Nephron (organoid): ENCODE measurements at regions not wholly inside any gene's neighbourhood (a gene's known extent, or its start where the extent isn't known, plus 50 kb on each side); places are given as distances from the start of the nearest gene placed in this dataset.

Experiments used
- H3K27ac Mint-ChIP-seq, 3 experiments: 2 replicates each; pipeline ENCODE4 v1.8.0; 2020; ENCODE audit warnings: mixed read lengths in 3 of 3, mild to moderate bottlenecking in 2 of 3, moderate library complexity in 1 of 3
- H3K27me3 Mint-ChIP-seq: 2 replicates; pipeline ENCODE4 v1.8.0; 2021; ENCODE audit warnings: low read depth, mild to moderate bottlenecking, moderate library complexity, mixed read lengths
- H3K36me3 Mint-ChIP-seq: 2 replicates; pipeline ENCODE4 v1.8.0; 2020; ENCODE audit warnings: low read depth, mixed read lengths
- H3K4me1 Mint-ChIP-seq: 2 replicates; pipeline ENCODE4 v1.8.0; 2020; ENCODE audit warnings: mixed read lengths
- H3K4me3 Mint-ChIP-seq, 3 experiments: 2 replicates each; pipeline ENCODE4 v1.8.0; 2020; ENCODE audit warnings: mild to moderate bottlenecking in 3 of 3, mixed read lengths in 3 of 3, moderate library complexity in 2 of 3
- H3K9me3 Mint-ChIP-seq: 2 replicates; pipeline ENCODE4 v1.8.0; 2020; ENCODE audit warnings: mixed read lengths
- TF ChIP-seq, protein P1 (sequence below), 3 experiments: fragments of 200-600 bp; sonication (generic); IDR thresholded peaks; one replicate each; pipeline ENCODE4 v1.5.0; 2021; ENCODE audit warnings: antibody characterized with exemption in 3 of 3; ENCODE audit not compliant: unreplicated experiment in 3 of 3

DNA sequence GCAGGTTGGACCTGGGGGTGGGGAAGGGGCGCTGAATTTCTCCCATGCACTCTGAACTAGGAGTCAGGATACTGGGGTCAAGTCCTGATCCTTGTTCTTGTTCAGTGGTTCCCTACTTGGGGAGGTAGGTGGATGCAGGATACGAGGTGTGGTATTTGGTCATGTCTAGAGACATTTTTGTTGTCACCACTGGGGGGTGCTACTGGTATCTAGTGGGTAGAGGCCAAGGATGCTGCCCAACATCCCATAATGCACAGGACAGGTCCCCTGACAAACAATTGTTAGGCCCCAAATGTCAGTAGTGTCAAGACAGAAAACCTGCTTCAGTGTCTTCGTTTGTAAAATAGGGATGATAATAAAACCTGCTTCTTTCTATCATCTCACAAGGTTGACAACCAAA, 259.0 kb upstream of the FOXD3 start:
- no peaks in the 10 kb centered on the region for H3K36me3 Mint-ChIP-seq
- H3K27ac Mint-ChIP-seq: no peak overlapping the region
- H3K9me3 Mint-ChIP-seq: no peaks in the 10 kb centered on the region
- H3K4me1 Mint-ChIP-seq: no peaks in the 10 kb centered on the region
- no peak overlapping the region for H3K4me3 Mint-ChIP-seq
- TF ChIP-seq, protein P1, sequence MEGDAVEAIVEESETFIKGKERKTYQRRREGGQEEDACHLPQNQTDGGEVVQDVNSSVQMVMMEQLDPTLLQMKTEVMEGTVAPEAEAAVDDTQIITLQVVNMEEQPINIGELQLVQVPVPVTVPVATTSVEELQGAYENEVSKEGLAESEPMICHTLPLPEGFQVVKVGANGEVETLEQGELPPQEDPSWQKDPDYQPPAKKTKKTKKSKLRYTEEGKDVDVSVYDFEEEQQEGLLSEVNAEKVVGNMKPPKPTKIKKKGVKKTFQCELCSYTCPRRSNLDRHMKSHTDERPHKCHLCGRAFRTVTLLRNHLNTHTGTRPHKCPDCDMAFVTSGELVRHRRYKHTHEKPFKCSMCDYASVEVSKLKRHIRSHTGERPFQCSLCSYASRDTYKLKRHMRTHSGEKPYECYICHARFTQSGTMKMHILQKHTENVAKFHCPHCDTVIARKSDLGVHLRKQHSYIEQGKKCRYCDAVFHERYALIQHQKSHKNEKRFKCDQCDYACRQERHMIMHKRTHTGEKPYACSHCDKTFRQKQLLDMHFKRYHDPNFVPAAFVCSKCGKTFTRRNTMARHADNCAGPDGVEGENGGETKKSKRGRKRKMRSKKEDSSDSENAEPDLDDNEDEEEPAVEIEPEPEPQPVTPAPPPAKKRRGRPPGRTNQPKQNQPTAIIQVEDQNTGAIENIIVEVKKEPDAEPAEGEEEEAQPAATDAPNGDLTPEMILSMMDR (IDR thresholded peaks at IDR 0.05; ENCODE audit: unreplicated experiment in 3 of 3): no peak
- peaks cover 6% of the 10 kb centered on the region for H3K27me3 Mint-ChIP-seq

DNA sequence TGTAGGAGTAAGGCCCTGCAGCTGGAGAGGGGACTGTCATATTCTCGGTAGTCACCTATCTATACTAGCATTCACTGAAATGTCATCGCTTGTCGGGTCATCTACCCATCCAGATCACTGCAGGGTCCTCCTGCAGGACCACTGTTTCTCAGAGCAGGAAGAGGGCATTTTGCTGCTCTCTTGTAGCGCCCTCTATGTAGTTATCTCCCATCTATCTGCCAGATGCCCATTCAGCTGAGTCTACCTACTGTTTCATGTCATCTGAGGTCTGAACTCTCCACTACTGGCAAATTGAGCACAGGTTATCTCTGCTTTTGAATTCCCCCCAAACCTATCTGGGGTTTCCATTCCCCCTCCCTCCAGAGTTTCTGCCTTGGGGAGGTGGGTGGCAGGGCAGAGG, 258.2 kb upstream of the FOXD3 start:
- Mint-ChIP-seq H3K9me3 (no peaks in the 10 kb centered on the region), H3K27me3 (peaks cover 6% of the 10 kb centered on the region), H3K36me3 (no peaks in the 10 kb centered on the region), H3K27ac (no peak overlapping the region), H3K4me1 (no peaks in the 10 kb centered on the region), H3K4me3 (no peak overlapping the region)
- TF ChIP-seq, protein P1 (IDR thresholded peaks at IDR 0.05; ENCODE audit: unreplicated experiment in 3 of 3): no peak

DNA sequence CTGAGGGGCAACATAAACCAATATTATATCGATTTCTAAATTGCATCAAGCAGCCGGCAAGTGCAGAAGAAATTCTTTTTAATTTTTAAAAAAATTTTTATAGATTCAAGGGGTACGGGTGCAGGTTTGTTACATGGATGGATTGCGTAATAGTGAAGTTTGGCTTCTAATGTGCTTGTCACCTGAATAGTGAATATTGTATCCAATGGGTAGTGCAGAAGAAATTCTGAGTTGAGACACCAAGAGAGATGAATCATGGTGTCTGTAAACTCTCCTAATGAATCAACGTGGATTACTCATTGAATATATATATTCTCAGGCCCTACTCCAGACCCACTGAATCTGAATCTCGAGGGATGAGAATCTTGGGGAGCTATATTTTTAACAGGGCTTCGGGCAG, 253.7 kb upstream of the FOXD3 start:
- no peaks in the 10 kb centered on the region for H3K36me3 Mint-ChIP-seq
- H3K9me3 Mint-ChIP-seq: no peaks in the 10 kb centered on the region
- TF ChIP-seq, protein P1 (IDR thresholded peaks at IDR 0.05; ENCODE audit: unreplicated experiment in 3 of 3): no peak
- no peak overlapping the region for H3K4me3 Mint-ChIP-seq
- H3K27ac Mint-ChIP-seq: no peak overlapping the region
- H3K4me1 Mint-ChIP-seq: no peaks in the 10 kb centered on the region
- peaks cover 17% of the 10 kb centered on the region for H3K27me3 Mint-ChIP-seq

DNA sequence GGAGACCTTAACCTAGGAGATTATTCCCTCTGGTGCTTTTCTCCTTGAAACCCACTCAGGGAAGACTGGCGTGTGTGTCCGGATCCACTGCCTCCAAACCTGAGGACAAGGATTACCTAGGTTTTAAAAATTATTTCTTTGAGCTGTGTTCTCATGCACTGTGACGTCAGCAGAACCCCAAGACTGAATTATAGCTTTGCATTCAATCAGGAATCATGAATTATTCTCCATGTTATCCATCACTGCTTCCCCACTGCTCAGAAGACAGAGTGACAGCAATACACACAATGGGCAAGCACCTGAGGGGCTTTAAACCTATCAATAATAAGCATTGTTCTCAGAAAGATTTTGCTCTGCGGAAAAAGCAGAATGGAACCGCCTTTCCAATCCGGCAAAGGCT, 253.2 kb upstream of the FOXD3 start:
- TF ChIP-seq, protein P1 (IDR thresholded peaks at IDR 0.05; ENCODE audit: unreplicated experiment in 3 of 3): no peak
- Mint-ChIP-seq H3K36me3 (no peaks in the 10 kb centered on the region), H3K4me1 (no peaks in the 10 kb centered on the region), H3K27me3 (peaks cover 18% of the 10 kb centered on the region), H3K4me3 (no peak overlapping the region), H3K27ac (no peak overlapping the region), H3K9me3 (no peaks in the 10 kb centered on the region)

DNA sequence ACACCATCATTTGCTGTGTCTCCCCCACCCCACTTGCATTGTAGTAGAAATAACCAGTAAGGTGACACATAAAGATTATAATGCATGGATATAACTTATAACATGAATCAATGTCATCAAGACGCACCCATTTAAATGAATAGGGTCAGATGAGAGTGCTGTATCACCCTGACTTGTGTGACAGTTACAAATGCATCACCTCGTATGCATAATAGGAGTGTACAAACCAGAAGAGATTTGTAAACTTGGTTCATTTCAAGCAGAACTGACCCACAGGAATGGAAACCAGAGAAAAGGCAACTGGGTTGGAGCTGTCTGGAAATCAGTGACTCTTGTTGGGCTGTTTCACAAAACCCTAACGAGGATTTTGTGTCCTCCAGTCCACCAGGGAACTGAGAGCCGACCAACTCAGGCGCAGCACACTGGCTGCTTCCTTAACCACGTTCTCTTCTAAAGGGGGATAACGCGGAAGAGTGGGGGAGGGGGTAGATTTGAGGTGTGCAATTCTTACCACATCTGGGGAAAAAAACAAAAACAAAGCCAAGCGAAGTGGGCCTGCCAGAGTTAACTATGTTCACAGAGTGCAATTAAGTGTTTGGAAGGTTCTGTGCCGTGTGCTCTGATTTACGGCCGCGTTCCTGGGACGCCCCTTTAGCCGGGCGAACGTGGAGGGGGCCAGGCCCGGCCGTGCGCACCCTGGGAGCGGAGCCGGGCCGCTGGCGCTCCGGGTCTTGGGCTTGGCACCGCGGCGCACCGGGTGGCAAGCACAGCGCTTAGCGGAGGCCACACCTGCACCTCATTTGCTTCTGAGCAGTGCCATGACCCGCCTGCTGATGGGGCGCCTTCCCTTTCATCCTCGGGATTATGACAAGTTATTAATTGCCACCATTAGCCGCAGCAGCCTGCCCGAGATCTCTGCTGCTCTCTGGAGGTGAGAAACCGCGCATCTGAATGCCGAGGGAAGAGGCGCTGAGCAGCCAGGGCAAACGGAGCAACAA, 248.8 kb upstream of the FOXD3 start:
- no peaks in the 10 kb centered on the region for H3K36me3 Mint-ChIP-seq
- TF ChIP-seq, protein P1 (IDR thresholded peaks at IDR 0.05; ENCODE audit: unreplicated experiment in 3 of 3): no peak
- peak overlapping the region in 2 of 3 experiments; percentile 42 to 57 for H3K4me3 Mint-ChIP-seq
- no peaks in the 10 kb centered on the region for H3K4me1 Mint-ChIP-seq
- H3K9me3 Mint-ChIP-seq: peaks cover 6% of the 10 kb centered on the region
- H3K27ac Mint-ChIP-seq: no peak overlapping the region
- H3K27me3 Mint-ChIP-seq: peaks cover 15% of the 10 kb centered on the region

DNA sequence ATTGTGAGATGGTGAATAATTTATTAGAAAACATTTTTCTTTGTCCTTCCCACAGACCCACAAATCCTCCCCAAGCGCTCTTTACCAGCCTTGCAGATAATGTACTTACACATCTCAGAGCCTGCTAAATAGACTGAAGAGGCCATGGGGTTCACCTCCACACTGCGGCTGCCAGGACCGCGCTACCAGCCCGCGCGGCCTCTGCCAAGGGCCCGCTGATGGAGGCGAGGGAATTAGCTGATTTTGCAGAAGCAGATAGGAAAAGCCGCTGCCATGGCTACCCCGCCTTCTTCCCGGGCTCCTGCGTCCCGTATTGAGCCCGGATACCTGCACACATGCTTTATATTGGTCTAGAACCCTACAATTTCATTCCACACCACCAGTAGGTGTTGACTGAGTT, 248.0 kb upstream of the FOXD3 start:
- no peaks in the 10 kb centered on the region for H3K36me3 Mint-ChIP-seq

More for the DNA sequence above, 248.0 kb upstream of the FOXD3 start:
- Mint-ChIP-seq H3K9me3 (peaks cover 6% of the 10 kb centered on the region), H3K27me3 (peaks cover 15% of the 10 kb centered on the region), H3K27ac (no peak overlapping the region), H3K4me3 (peak overlapping the region in 1 of 3 experiments; percentile 34), H3K4me1 (no peaks in the 10 kb centered on the region)
- TF ChIP-seq, protein P1 (IDR thresholded peaks at IDR 0.05; ENCODE audit: unreplicated experiment in 3 of 3): no peak
